Kidney epithelial cell (primary cell): ENCODE measurements at regions not wholly inside any gene's neighbourhood (a gene's known extent, or its start where the extent isn't known, plus 50 kb on each side); places are given as distances from the start of the nearest gene placed in this dataset.

ENCODE experiments used
- DNase-seq: peaks from one replicate; pipeline ENCODE4 v3.0.0-alpha.2; 2010; ENCODE audit warnings: low read depth
- H3K27me3 ChIP-seq: 2 replicates; pipeline ENCODE4 v1.6.0; 2011; ENCODE audit warnings: low read length; ENCODE audit not compliant: control insufficient read depth, insufficient read depth
- H3K36me3 ChIP-seq: 2 replicates; pipeline ENCODE4 v1.5.1; 2011; ENCODE audit warnings: low read length; ENCODE audit not compliant: control insufficient read depth, insufficient read depth
- H3K4me3 ChIP-seq: 2 replicates; pipeline ENCODE4 v1.5.1; 2011; ENCODE audit warnings: low read depth, mild to moderate bottlenecking, control low read depth, low read length
- CTCF ChIP-seq: IDR thresholded peaks from 2 replicates; pipeline ENCODE4 v1.5.1; 2011; ENCODE audit warnings: mild to moderate bottlenecking, moderate library complexity, low read length, control low read depth, inconsistent platforms; ENCODE audit not compliant: insufficient read depth, poor library complexity, severe bottlenecking

- Histone ChIP-seq H3K4me3 (no peak overlapping the region), H3K27me3 (no peaks in the 10 kb centered on the region), H3K36me3 (no peaks in the 10 kb centered on the region)
- no peak for DNase-seq
- no peak for TF ChIP-seq CTCF
Observed at GRCh38 chr5:4831325-4831724, 308.8 kb upstream of the ADAMTS16 start.

- Histone ChIP-seq H3K4me3 (no peak overlapping the region), H3K27me3 (no peaks in the 10 kb centered on the region), H3K36me3 (no peaks in the 10 kb centered on the region)
- DNase-seq, result no peak
- TF ChIP-seq CTCF, result no peak
Observed at GRCh38 chr5:4832471-4832870, 307.7 kb upstream of the ADAMTS16 start.

- no peak for DNase-seq
- TF ChIP-seq CTCF, result no peak
- Histone ChIP-seq H3K36me3 (no peaks in the 10 kb centered on the region), H3K27me3 (no peaks in the 10 kb centered on the region), H3K4me3 (no peak overlapping the region)
Observed at GRCh38 chr5:4833104-4833738, 306.9 kb upstream of the ADAMTS16 start.

GRCh38 chr5:4837489-4838058 is 302.6 kb upstream of the ADAMTS16 start:
- Histone ChIP-seq H3K4me3 (no peak overlapping the region), H3K36me3 (no peaks in the 10 kb centered on the region), H3K27me3 (no peaks in the 10 kb centered on the region)
- DNase-seq, result no peak
- TF ChIP-seq CTCF, result no peak

GRCh38 chr5:4845221-4845620 is 294.9 kb upstream of the ADAMTS16 start:
- no peak for TF ChIP-seq CTCF
- Histone ChIP-seq H3K36me3 (no peaks in the 10 kb centered on the region), H3K4me3 (no peak overlapping the region), H3K27me3 (no peaks in the 10 kb centered on the region)
- no peak for DNase-seq

- TF ChIP-seq CTCF, result no peak
- no peaks in the 10 kb centered on the region for H3K36me3 ChIP-seq
- no peak overlapping the region for H3K4me3 ChIP-seq
- DNase-seq, result no peak
- no peaks in the 10 kb centered on the region for H3K27me3 ChIP-seq
Observed at GRCh38 chr5:4847766-4848165, 292.4 kb upstream of the ADAMTS16 start.
